ENCODE measurements at regions not wholly inside any gene's neighbourhood (a gene's known extent, or its start where the extent isn't known, plus 50 kb on each side); places are given as distances from the start of the nearest gene placed in this dataset.

GRCh38 chr5:56529666-56530430 is 285.5 kb upstream of the MAP3K1 start:
- Mint-ChIP-seq H3K9me3 (no peaks in the 10 kb centered on the region), H3K27me3 (no peaks in the 10 kb centered on the region), H3K27ac (no peak overlapping the region), H3K4me1 (peaks cover 18 to 37% (median 20%) of the 10 kb centered on the region in 3 donors), H3K4me3 (no peak overlapping the region), H3K36me3 (no peaks in the 10 kb centered on the region)
- no peaks in the 10 kb centered on the region for H3K36me3 ChIP-seq (ENCODE audit: control insufficient read depth in 2 of 2, extremely low read depth in 1 of 2, insufficient read depth in 1 of 2, low read length in 1 of 2)
- ChIA-PET CTCF (no interaction called here), POLR2A (no interaction called here)
- no peak overlapping the region for H3K27ac ChIP-seq (ENCODE audit: low read length)
- peaks cover 0 to 5% of the 10 kb centered on the region in 2 experiments for H3K27me3 ChIP-seq (replicated peaks in 1 of 2; ENCODE audit: control insufficient read depth in 2 of 2, extremely low read depth in 1 of 2, insufficient read depth in 2 of 2, low read length in 1 of 2)
- DNase-seq = no peak
- peaks cover 7 to 18% of the 10 kb centered on the region in 2 experiments for H3K4me1 ChIP-seq (ENCODE audit: control insufficient read depth in 1 of 2, extremely low read depth in 1 of 2, insufficient read depth in 2 of 2, low read length in 2 of 2)
- ATAC-seq (replicated peaks in 1 of 4) = no peak
- H3K9me3 ChIP-seq = no peaks in the 10 kb centered on the region
- WGBS (ENCODE audit: insufficient coverage) = 94% methylated on average over 7 of the region's 16 CpGs
- no peak overlapping the region for H3K4me3 ChIP-seq (ENCODE audit: control insufficient read depth in 1 of 2, extremely low read depth in 1 of 2, low read length in 1 of 2)

DNA sequence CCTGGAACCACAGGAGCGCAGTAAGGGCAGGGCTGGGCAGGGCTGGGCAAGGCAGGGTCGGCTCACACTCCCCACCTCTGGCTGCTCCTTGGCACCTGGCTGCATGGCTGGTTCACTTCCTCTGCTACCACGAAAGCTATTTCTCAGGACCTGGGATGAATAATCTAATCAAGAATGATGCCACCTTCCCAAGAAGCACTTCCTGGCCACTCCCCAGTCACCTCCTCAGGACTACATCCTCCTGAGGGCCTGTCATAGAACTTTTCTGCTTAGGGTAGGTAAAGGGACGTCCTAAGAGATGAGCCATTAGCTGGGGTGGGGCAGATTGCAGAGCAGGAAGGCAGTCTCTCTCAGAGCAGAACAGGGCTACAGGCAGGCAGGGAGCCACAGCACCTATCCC is 288.2 kb upstream of the MAP3K1 start:
- Histone ChIP-seq H3K27ac (ENCODE audit: low read length) (no peak overlapping the region), H3K27me3 (replicated peaks in 1 of 2; ENCODE audit: control insufficient read depth in 2 of 2, extremely low read depth in 1 of 2, insufficient read depth in 2 of 2, low read length in 1 of 2) (no peaks in the 10 kb centered on the region), H3K36me3 (ENCODE audit: control insufficient read depth in 2 of 2, extremely low read depth in 1 of 2, insufficient read depth in 1 of 2, low read length in 1 of 2) (no peaks in the 10 kb centered on the region), H3K4me3 (ENCODE audit: control insufficient read depth in 1 of 2, extremely low read depth in 1 of 2, low read length in 1 of 2) (no peak overlapping the region), H3K4me1 (ENCODE audit: control insufficient read depth in 1 of 2, extremely low read depth in 1 of 2, insufficient read depth in 2 of 2, low read length in 2 of 2) (peaks cover 0 to 5% of the 10 kb centered on the region in 2 experiments), H3K9me3 (no peaks in the 10 kb centered on the region)
- Mint-ChIP-seq H3K4me3 (no peak overlapping the region), H3K36me3 (no peaks in the 10 kb centered on the region), H3K27me3 (no peaks in the 10 kb centered on the region), H3K27ac (peak overlapping the region in 1 of 2 donors; percentile 17), H3K4me1 (peaks cover 3 to 15% (median 7%) of the 10 kb centered on the region in 3 donors), H3K9me3 (no peaks in the 10 kb centered on the region)
- WGBS (ENCODE audit: insufficient coverage) = 86% methylated on average over 1 of the region's 4 CpGs
- ATAC-seq (replicated peaks in 1 of 4) (peak in 2 of 4 experiments; percentile 52 to 58), DNase-seq (no peak)
- POLR2A ChIA-PET = no interaction called here
- CTCF ChIA-PET = no interaction called here

GRCh38 chr5:56525113-56525512 is 290.2 kb upstream of the MAP3K1 start:
- CTCF ChIA-PET = interaction anchor here (0.5 to 0.6 kb wide), 2 partner anchors 13 to 45 kb away, joined by 3 read pairs; no protein-coding TSS in a partner anchor
- Histone ChIP-seq H3K27me3 (replicated peaks in 1 of 2; ENCODE audit: control insufficient read depth in 2 of 2, extremely low read depth in 1 of 2, insufficient read depth in 2 of 2, low read length in 1 of 2) (peaks cover 0 to 3% of the 10 kb centered on the region in 2 experiments), H3K36me3 (ENCODE audit: control insufficient read depth in 2 of 2, extremely low read depth in 1 of 2, insufficient read depth in 1 of 2, low read length in 1 of 2) (no peaks in the 10 kb centered on the region), H3K27ac (ENCODE audit: low read length) (no peak overlapping the region), H3K4me1 (ENCODE audit: control insufficient read depth in 1 of 2, extremely low read depth in 1 of 2, insufficient read depth in 2 of 2, low read length in 2 of 2) (peaks cover 0 to 5% of the 10 kb centered on the region in 2 experiments), H3K9me3 (no peaks in the 10 kb centered on the region), H3K4me3 (ENCODE audit: control insufficient read depth in 1 of 2, extremely low read depth in 1 of 2, low read length in 1 of 2) (no peak overlapping the region)
- WGBS (ENCODE audit: insufficient coverage) = 80% methylated on average over 1 of the region's 3 CpGs
- no peak overlapping the region for H3K4me3 Mint-ChIP-seq
- POLR2A ChIA-PET = no interaction called here
- no peaks in the 10 kb centered on the region for H3K9me3 Mint-ChIP-seq
- no peak for DNase-seq
- H3K36me3 Mint-ChIP-seq = no peaks in the 10 kb centered on the region
- ATAC-seq (replicated peaks in 1 of 4) = no peak
- H3K27me3 Mint-ChIP-seq = peaks cover 0 to 4% of the 10 kb centered on the region in 2 donors
- no peak overlapping the region for H3K27ac Mint-ChIP-seq
- H3K4me1 Mint-ChIP-seq = peaks cover 0 to 15% (median 7%) of the 10 kb centered on the region in 3 donors

GRCh38 chr5:56523790-56524575 is 290.9 kb upstream of the ANKRD55 start:
- Histone ChIP-seq H3K4me1 (ENCODE audit: control insufficient read depth in 1 of 2, extremely low read depth in 1 of 2, insufficient read depth in 2 of 2, low read length in 2 of 2) (peaks cover 0 to 5% of the 10 kb centered on the region in 2 experiments), H3K4me3 (ENCODE audit: control insufficient read depth in 1 of 2, extremely low read depth in 1 of 2, low read length in 1 of 2) (no peak overlapping the region), H3K9me3 (no peaks in the 10 kb centered on the region), H3K27ac (ENCODE audit: low read length) (no peak overlapping the region), H3K27me3 (replicated peaks in 1 of 2; ENCODE audit: control insufficient read depth in 2 of 2, extremely low read depth in 1 of 2, insufficient read depth in 2 of 2, low read length in 1 of 2) (peaks cover 0 to 4% of the 10 kb centered on the region in 2 experiments), H3K36me3 (ENCODE audit: control insufficient read depth in 2 of 2, extremely low read depth in 1 of 2, insufficient read depth in 1 of 2, low read length in 1 of 2) (no peaks in the 10 kb centered on the region)
- Mint-ChIP-seq H3K27me3 (peaks cover 0 to 4% of the 10 kb centered on the region in 2 donors), H3K4me1 (peaks cover 0 to 17% (median 7%) of the 10 kb centered on the region in 3 donors), H3K4me3 (no peak overlapping the region), H3K9me3 (no peaks in the 10 kb centered on the region), H3K36me3 (no peaks in the 10 kb centered on the region), H3K27ac (no peak overlapping the region)
- no CpG with 5 or more reads among the region's 6 CpGs for WGBS (ENCODE audit: insufficient coverage)
- DNase-seq (no peak), ATAC-seq (replicated peaks in 1 of 4) (no peak)
- CTCF ChIA-PET = no interaction called here
- POLR2A ChIA-PET = no interaction called here

- Histone ChIP-seq H3K36me3 (ENCODE audit: control insufficient read depth in 2 of 2, extremely low read depth in 1 of 2, insufficient read depth in 1 of 2, low read length in 1 of 2) (no peaks in the 10 kb centered on the region), H3K4me1 (ENCODE audit: control insufficient read depth in 1 of 2, extremely low read depth in 1 of 2, insufficient read depth in 2 of 2, low read length in 2 of 2) (peaks cover 0 to 5% of the 10 kb centered on the region in 2 experiments), H3K27ac (ENCODE audit: low read length) (no peak overlapping the region), H3K9me3 (no peaks in the 10 kb centered on the region), H3K4me3 (ENCODE audit: control insufficient read depth in 1 of 2, extremely low read depth in 1 of 2, low read length in 1 of 2) (no peak overlapping the region), H3K27me3 (replicated peaks in 1 of 2; ENCODE audit: control insufficient read depth in 2 of 2, extremely low read depth in 1 of 2, insufficient read depth in 2 of 2, low read length in 1 of 2) (peaks cover 0 to 4% of the 10 kb centered on the region in 2 experiments)
- CTCF ChIA-PET = no interaction called here
- Mint-ChIP-seq H3K36me3 (no peaks in the 10 kb centered on the region), H3K27ac (no peak overlapping the region), H3K27me3 (peaks cover 0 to 4% of the 10 kb centered on the region in 2 donors), H3K9me3 (no peaks in the 10 kb centered on the region), H3K4me1 (peaks cover 3 to 19% (median 7%) of the 10 kb centered on the region in 3 donors), H3K4me3 (no peak overlapping the region)
- DNase-seq (no peak), ATAC-seq (replicated peaks in 1 of 4) (no peak)
- WGBS (ENCODE audit: insufficient coverage) = no CpG with 5 or more reads among the region's 1 CpG
- POLR2A ChIA-PET = no interaction called here
Observed at GRCh38 chr5:56522960-56523359, 289.8 kb upstream of the ANKRD55 start.

GRCh38 chr5:56522169-56522568 is 289.0 kb upstream of the ANKRD55 start:
- Mint-ChIP-seq H3K4me3 (no peak overlapping the region), H3K36me3 (no peaks in the 10 kb centered on the region), H3K4me1 (peaks cover 7 to 19% (median 11%) of the 10 kb centered on the region in 3 donors), H3K27me3 (peaks cover 0 to 4% of the 10 kb centered on the region in 2 donors), H3K9me3 (no peaks in the 10 kb centered on the region), H3K27ac (no peak overlapping the region)
- ATAC-seq (replicated peaks in 1 of 4) (no peak), DNase-seq (no peak)
- POLR2A ChIA-PET = no interaction called here
- H3K27ac ChIP-seq (ENCODE audit: low read length) = no peak overlapping the region
- WGBS (ENCODE audit: insufficient coverage) = 75% methylated on average over 2 of the region's 5 CpGs
- H3K27me3 ChIP-seq (replicated peaks in 1 of 2; ENCODE audit: control insufficient read depth in 2 of 2, extremely low read depth in 1 of 2, insufficient read depth in 2 of 2, low read length in 1 of 2) = peaks cover 0 to 4% of the 10 kb centered on the region in 2 experiments
- no peak overlapping the region for H3K4me3 ChIP-seq (ENCODE audit: control insufficient read depth in 1 of 2, extremely low read depth in 1 of 2, low read length in 1 of 2)
- H3K4me1 ChIP-seq (ENCODE audit: control insufficient read depth in 1 of 2, extremely low read depth in 1 of 2, insufficient read depth in 2 of 2, low read length in 2 of 2) = peaks cover 0 to 6% of the 10 kb centered on the region in 2 experiments
- CTCF ChIA-PET = no interaction called here
- H3K36me3 ChIP-seq (ENCODE audit: control insufficient read depth in 2 of 2, extremely low read depth in 1 of 2, insufficient read depth in 1 of 2, low read length in 1 of 2) = no peaks in the 10 kb centered on the region
- H3K9me3 ChIP-seq = no peaks in the 10 kb centered on the region
